HG02885 (cell line): ENCODE measurements at regions not wholly inside any gene's neighbourhood (a gene's known extent, or its start where the extent isn't known, plus 50 kb on each side); places are given as distances from the start of the nearest gene placed in this dataset.

Source experiments
- ATAC-seq: cut with Tn5 transposase; IDR thresholded peaks from one replicate; pipeline ENCODE4 v1.9.1; 2021; ENCODE audit warnings: mild to moderate bottlenecking; ENCODE audit not compliant: unreplicated experiment, poor library complexity

- no peak for ATAC-seq
Observed at GRCh38 chr13:59532405-59532804, 631.3 kb downstream of the DIAPH3 start.

DNA sequence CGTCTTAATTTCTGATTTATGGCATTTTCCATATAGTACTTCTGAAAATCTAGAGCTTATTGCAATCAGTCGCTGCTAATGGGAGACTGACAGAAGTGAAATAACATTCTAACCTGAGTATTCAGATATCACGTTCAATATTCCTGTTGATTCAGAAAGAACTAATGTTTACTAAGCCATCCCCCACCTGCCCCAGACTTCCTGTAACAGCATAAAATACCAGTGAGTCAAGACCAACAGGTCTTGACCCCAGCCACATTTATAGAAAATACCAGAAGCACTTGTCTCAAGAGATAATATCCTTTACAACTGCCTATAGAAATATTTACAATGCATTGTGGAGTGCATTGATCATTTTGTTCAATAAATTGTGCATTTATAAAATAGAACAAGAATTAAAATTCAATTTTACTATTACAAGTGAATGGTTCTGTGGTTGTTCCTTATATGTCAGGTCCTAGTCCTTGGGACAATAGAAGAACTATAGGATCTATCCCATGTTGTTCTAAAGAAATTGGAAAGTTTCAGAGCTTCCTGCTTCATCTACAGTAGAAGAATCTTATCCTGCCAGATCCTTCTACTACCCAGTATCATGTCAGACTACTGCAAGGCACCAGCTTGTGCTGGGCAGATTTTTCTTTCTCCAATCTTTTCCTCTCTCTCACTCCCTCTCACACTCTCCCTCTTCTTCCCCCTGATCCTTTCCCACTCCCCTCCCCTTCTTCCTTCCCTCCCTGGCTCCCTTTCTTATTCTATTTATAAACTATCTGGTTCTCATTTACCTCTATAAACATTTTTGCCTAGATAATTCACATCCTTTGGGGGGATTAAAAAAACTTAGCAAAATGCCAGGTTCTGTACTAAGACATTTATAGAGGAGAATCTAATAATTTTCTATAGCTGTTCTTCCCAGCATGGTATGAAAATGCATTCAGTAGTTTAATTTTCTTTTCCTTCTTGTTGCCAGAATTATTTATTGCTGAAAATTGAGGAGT, 629.9 kb downstream of the DIAPH3 start:
- ATAC-seq, result no peak

GRCh38 chr13:59534806-59535205, 628.9 kb downstream of the DIAPH3 start:
- ATAC-seq, result no peak

DNA sequence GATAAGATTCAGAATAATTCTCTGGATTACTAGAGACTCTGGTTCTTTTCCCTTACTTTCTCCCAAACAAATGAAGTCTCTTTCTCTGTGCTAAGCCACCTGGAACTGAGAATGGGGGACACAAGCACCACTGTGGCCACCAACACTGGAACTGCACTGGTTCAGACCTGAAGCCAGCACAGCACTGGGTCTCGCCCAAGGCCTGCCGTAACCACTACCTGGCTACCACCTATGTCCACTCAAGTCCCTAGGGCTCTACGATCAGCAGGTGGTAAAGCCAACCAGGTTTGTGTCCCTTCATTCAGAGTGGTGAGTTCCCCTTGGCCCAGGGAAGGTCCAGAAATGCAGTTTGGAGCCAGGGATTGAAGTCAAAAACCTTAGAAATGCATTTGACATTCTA, 626.2 kb downstream of the DIAPH3 start:
- ATAC-seq, result no peak

DNA sequence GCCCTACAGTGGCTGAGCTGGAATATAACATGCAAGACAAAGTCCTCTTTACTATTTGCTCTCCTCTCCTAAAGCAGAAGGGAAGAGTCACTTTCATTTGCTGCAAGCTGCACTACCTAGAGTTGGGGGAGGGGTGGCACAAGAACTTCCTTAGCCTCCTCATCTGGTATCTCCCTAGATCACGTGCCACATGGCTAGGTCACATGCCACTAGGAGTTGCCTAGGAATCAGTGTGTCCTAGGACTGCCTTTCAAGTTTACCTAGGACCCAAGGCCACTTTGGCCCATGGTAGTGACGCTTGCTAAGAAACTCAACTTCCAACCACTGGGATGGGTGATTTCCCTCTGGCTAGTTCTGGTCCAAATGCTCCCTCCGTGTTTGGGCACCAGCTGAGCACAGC, 625.2 kb downstream of the DIAPH3 start:
- no peak for ATAC-seq

GRCh38 chr13:59542303-59542702, 621.4 kb downstream of the DIAPH3 start:
- no peak for ATAC-seq

GRCh38 chr13:59543418-59543817, 620.3 kb downstream of the DIAPH3 start:
- ATAC-seq, result no peak

DNA sequence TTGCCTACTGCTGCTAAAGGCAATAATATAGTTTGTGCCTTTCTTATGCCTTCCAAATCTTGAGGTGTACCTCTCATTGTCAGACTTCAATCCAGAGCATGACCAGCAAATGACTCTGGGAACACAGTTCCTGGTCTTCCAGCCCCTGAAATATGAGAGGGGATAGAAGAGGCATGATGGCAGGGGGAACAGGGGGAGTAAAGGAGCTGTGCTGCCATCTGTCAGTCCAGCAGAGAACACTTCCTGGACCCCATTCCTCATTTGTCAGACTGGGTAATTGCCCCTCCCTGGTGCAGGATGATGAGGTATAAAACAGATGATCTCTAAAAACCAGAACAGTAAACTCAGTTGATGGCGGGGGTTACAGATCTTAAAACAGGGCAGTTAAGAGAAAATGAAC, 618.7 kb downstream of the DIAPH3 start:
- no peak for ATAC-seq

DNA sequence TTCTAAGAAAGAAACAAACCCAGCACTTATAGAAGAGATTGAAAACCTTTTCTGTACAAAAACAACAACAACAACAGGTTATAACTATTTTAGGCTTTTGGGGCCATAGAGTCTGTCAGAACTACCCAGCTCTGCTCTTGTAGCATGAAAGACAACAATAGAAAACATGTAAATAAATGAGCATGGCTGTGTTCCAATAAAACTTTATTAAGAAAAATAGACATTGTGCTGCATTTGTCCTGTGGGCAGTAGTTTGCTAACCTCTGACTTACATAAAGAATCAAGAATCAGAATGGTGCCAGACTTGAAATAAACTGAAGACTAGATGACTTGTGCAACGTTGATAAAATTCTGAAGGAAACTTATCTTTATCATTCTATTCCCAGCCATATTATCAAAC, 617.5 kb downstream of the DIAPH3 start:
- no peak for ATAC-seq

DNA sequence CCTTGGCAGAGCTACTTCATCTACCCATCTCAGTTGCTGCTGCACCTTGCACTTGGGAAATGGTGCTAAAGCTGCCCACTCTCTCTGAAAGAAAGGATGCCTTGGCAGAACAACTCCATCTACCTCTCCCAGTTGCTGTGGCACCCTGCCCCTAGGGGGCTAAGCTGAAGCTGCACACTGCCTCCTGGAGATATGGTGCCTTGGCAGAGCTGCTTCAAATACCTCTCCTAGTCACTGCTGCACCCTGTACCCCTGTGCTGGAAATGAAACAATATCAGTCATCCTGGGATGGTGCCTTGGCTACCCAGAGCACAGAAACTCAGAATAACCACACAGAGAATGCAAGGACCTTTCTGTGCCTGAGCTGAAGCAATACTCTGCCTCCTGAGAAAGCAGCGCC, 615.8 kb downstream of the DIAPH3 start:
- ATAC-seq, result no peak

DNA sequence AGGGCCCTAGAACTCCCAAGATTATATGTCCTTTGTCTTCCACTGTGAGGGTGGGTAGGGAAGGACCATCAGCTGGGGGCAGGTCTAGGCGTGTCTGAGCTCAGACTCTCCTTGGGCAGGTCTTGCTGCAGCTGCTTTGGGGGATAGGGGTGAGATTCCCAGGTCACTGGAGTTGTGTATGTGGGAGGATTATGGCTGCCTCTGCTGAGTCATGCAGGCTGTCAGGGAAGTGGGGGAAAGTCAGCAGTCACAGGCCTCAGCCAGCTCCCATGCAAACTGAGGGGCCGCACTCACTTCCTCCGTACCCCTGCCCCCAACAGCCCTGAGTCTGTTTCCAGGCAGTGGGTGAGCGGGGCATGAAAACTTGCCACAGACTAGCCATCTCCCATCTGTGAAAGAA, 600.8 kb downstream of the DIAPH3 start:
- ATAC-seq, result no peak

- ATAC-seq, result no peak
Observed at GRCh38 chr13:59566561-59566960, 597.2 kb downstream of the DIAPH3 start.

DNA sequence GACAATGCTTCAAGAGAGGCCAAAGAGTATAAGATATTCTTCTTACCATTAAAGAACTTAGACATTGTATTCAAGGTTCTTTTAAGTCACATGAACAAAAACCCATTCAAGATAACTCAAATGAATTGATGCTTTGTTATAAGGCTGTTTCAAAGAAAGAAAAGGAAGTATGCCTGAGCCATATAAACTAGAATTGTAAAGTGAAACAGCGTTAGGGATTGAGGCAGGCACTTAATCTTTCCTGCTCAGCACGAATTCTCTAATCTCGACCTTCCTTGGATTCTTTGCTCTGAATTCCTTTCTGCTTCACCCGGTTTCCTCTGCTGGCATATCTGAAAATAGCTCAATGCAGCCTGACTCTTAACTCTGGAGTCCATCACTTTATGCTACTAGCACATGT, 595.4 kb downstream of the DIAPH3 start:
- ATAC-seq, result no peak

DNA sequence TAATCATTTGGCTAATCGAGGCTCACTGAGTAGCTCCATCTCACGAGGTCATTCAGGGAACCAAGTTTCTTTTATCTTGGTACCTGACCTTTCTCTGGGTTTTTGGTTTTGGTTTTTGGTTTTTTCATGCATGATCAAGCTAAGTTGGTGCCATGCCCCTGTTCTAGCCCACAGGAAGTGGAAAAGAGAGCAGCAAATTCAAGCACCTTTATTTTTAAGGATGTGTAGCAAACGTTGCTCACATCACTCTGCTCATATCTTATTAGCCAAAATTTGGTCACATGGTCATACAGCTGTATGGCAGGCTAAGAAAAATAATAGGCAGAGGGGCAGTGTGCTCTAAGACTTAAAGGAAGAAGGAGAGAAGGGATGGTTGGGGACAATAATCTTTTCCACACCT, 593.5 kb downstream of the DIAPH3 start:
- no peak for ATAC-seq

DNA sequence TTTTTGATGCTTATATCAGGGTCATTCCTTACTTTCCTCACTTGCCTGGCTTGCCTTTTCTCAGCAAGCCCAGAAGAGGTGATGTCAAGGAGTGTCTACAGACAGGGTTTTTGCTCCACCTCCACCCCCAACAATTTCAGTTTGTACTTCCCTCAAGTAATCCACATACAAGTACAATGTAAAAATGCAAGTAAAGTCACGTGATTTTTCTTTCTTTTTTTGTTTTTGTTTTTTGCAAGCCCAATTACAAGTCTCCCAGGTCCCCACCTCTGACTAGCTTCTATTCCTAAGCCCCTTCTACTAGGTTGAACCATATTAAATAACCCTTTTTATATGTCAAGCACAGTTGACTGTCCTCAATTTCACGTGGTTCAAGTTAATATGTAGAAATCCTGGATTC, 579.6 kb downstream of the DIAPH3 start:
- ATAC-seq, result no peak

DNA sequence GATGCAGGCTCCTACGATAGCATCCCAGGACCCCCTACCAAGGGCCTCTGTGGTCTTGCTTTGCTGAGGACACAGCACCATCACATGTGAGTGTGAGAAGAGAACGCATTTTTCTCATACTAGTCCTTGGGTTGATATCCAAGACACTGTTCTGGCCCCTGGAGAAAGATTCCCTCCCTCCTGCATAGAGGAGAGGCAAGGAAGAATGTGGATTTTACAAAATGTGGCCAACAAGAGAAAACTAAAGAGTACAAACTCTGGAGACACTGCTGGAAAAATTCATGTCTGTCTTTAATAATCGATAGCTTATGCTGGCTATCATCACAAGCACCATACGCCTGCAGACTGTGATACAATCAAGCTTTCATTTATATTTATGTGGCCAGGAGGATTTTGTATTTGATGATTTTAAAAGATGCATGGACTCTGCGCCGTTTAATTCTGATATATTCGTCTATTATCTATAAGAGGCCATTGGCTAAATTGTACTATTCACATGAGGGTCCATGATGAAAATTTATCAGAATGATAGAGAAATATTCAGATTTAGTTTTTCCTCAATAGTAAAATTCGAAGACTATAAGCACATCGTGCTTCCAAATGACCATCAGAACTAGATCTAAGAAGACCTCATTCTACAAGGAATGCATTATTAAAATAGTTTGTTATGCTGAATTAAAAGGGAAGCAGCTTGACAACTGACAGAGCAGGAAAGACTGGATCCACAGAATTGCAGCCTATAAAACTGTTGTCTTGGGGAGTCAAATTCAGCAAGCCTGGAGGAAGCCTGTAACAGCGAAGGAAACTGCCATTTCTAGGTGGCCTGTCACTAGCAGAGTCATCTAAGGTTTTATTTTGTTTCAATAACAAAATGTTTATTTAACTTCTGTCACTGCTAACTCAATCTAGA, 578.7 kb downstream of the DIAPH3 start:
- ATAC-seq, result no peak

GRCh38 chr13:59587030-59587429, 576.7 kb downstream of the DIAPH3 start:
- ATAC-seq, result no peak

DNA sequence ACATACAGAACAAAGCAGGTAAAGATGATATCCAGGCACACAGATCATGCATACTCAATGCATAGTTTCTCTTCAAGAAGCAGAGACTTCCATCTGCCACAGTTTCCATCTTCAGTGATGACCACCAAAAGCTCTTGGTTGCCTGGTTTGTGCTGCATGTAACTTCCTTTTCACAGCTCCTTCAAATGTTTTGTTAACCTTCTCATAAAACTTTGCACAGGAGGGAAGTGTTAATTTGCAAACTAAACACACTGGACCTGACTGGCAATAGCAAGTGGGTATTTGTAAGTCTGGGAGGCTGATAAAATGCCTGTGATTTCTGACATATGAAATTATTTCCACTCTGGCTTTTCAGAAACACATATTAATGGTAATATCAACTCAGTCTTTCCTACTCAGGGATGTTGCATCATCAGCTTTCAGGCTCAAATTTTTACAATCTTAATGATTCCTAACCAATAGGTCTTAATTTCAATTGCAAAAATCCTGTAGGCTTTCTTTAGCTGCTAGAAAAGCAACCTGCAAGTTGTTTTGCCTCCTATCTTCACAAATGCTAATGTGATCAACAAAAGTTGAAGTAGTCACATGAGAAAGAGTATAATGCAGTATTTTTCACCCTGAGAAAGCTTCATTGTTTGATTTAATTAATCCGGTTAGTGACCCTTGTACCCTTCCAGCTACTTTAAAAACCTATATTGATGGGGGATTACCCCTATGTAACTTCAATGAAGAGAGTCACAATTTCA, 575.6 kb downstream of the DIAPH3 start:
- no peak for ATAC-seq

- no peak for ATAC-seq
Observed at GRCh38 chr13:59588717-59589067, 575.0 kb downstream of the DIAPH3 start.

GRCh38 chr13:59601993-59602392, 561.7 kb downstream of the DIAPH3 start:
- ATAC-seq, result no peak

DNA sequence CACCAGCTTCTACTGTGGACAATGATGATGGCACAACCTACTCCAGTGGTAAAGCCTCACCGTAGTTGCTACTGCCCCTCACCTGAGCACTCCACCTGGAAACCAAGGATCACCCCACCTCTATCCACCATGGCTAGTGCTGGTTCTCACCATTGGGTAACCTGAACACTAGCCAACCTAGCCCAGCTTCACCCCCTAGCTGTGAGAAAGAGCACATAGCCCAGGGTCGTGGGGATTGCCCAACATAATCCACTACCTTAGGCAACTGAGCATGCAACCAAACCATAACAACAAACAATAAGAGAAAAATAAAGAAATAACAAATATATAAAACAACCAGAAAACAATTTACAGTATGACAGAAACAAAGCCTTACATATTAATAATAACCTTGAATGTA, 560.1 kb downstream of the DIAPH3 start:
- ATAC-seq, result no peak
